A549 (cell line): ENCODE measurements at regions not wholly inside any gene's neighbourhood (a gene's known extent, or its start where the extent isn't known, plus 50 kb on each side); places are given as distances from the start of the nearest gene placed in this dataset.

Source experiments
- ATAC-seq, 2 experiments: fragments of 200-7000 bp in 1 of 2; fragments of >200 bp in 1 of 2; cut with Nextera tagmentation in 1 of 2; cut with Tn5 transposase in 1 of 2; 3 replicates each; pipeline versions ENCODE4 v1.8.0 to v1.9.1; 2018 to 2020; ENCODE audit warnings: mild to moderate bottlenecking in 1 of 2, moderate library complexity in 1 of 2
- CTCF ChIA-PET: fragments of 300-600 bp; sonication (Branson Sonifier 250); formaldehyde crosslinking; extraction: SDS; loops from one replicate; lab custom pipeline; 2021; ENCODE audit warnings: antibody characterized with exemption, inconsistent platforms; lab: Yijun Ruan, JAX
- POLR2A ChIA-PET: fragments of 350-600 bp; formaldehyde crosslinking; extraction: SDS; loops from one replicate; lab custom pipeline; 2021; ENCODE audit warnings: antibody characterized with exemption, inconsistent platforms; lab: Yijun Ruan, JAX
- DNase-seq, 2 experiments: peaks; one replicate each; pipeline versions ENCODE4 v3.0.0 to v3.0.0-alpha.2; 2011 to 2016; ENCODE audit warnings: low read depth in 1 of 2, low spot score in 1 of 2
- FAIRE-seq: peaks from 2 replicates; lab custom pipeline; 2011; peaks lifted over from hg19 to GRCh38; lab: Jason Lieb, UNC
- H3K27ac ChIP-seq, 2 experiments: fragments of >200 bp; sonication (Bioruptor Twin); formaldehyde crosslinking; 3 replicates each; pipeline ENCODE4 v1.5.1; 2016 to 2017
- H3K4me1 ChIP-seq: fragments of >200 bp; sonication (Bioruptor Twin); formaldehyde crosslinking; 3 replicates; pipeline ENCODE4 v1.6.1; 2016
- H3K4me2 ChIP-seq: fragments of >200 bp; sonication (Bioruptor Twin); formaldehyde crosslinking; 3 replicates; pipeline ENCODE4 v1.6.1; 2016
- H3K4me3 ChIP-seq: fragments of >200 bp; sonication (Bioruptor Twin); formaldehyde crosslinking; 3 replicates; pipeline ENCODE4 v1.5.1; 2016
- H3K9me3 ChIP-seq: fragments of >200 bp; sonication (Bioruptor Twin); formaldehyde crosslinking; 3 replicates; pipeline ENCODE4 v1.6.1; 2016
- CBX8 ChIP-seq: fragments of 200-600 bp; sonication (generic); IDR thresholded peaks from 2 replicates; pipeline ENCODE4 v1.6.1; 2016
- CEBPB ChIP-seq, 2 experiments: fragments of >200 bp in 1 of 2; sonication (Bioruptor Twin) in 1 of 2; formaldehyde crosslinking in 1 of 2; IDR thresholded peaks; 2 replicates each; pipeline ENCODE4 v1.6.1; 2012 to 2016
- CHD2 ChIP-seq: fragments of 150-350 bp; IDR thresholded peaks from 2 replicates; pipeline ENCODE4 v1.6.1; 2014; ENCODE audit warnings: low read length; ENCODE audit not compliant: partially characterized antibody
- CTCF ChIP-seq: fragments of >200 bp; sonication (Bioruptor Twin); formaldehyde crosslinking; IDR thresholded peaks from 3 replicates; pipeline ENCODE4 v1.5.1; 2016
- EHF ChIP-seq: fragments of 250-450 bp; sonication (Bioruptor Pico); IDR thresholded peaks from 2 replicates; pipeline ENCODE4 v1.5.0; 2020; ENCODE audit warnings: mild to moderate bottlenecking
- GATA3 ChIP-seq: IDR thresholded peaks from 2 replicates; pipeline ENCODE4 v1.6.1; 2012; ENCODE audit warnings: borderline replicate concordance
- HES2 ChIP-seq: fragments of >200 bp; sonication (Bioruptor Twin); formaldehyde crosslinking; IDR thresholded peaks from 2 replicates; pipeline ENCODE4 v1.6.1; 2016
- KDM5A ChIP-seq: fragments of 200-600 bp; sonication (generic); IDR thresholded peaks from 2 replicates; pipeline ENCODE4 v1.6.1; 2016; ENCODE audit warnings: antibody characterized with exemption, mild to moderate bottlenecking
- MAFK ChIP-seq: fragments of 450-650 bp; IDR thresholded peaks from 2 replicates; pipeline ENCODE4 v1.6.1; 2014; ENCODE audit not compliant: partially characterized antibody
- PHF8 ChIP-seq: fragments of 200-600 bp; sonication (generic); IDR thresholded peaks from 2 replicates; pipeline ENCODE4 v1.6.1; 2016; ENCODE audit warnings: low read depth, mild to moderate bottlenecking, antibody characterized with exemption, moderate library complexity, borderline replicate concordance
- POLR2A ChIP-seq: IDR thresholded peaks from 2 replicates; pipeline ENCODE4 v1.6.1; 2012; ENCODE audit warnings: mild to moderate bottlenecking, low read length
- POLR2AphosphoS2 ChIP-seq: conservative IDR thresholded peaks from 2 replicates; pipeline ENCODE4 v1.6.1; 2012; ENCODE audit warnings: low read length, improper control_type of control experiment, inconsistent platforms
- RCOR1 ChIP-seq: fragments of 150-350 bp; IDR thresholded peaks from 2 replicates; pipeline ENCODE4 v1.6.1; 2014; ENCODE audit warnings: antibody characterized with exemption, low read length, low read depth
- TP53 ChIP-seq: fragments of 250-450 bp; sonication (Bioruptor Pico); IDR thresholded peaks from 2 replicates; pipeline ENCODE4 v1.5.0; 2021; ENCODE audit warnings: mild to moderate bottlenecking, moderate library complexity
- ZC3H11A ChIP-seq: fragments of 450-650 bp; IDR thresholded peaks from 2 replicates; pipeline ENCODE4 v1.6.1; 2014; ENCODE audit warnings: antibody characterized with exemption, mild to moderate bottlenecking
- WGBS: methylation state at CpG from one replicate; pipeline ENCODE4 v1.1.6; 2017; ENCODE audit errors: missing lambda C conversion rate; 5-methylcytosine and 5-hydroxymethylcytosine counted together
- TF ChIP-seq, protein P1 (sequence below): fragments of 250-450 bp; sonication (Bioruptor Pico); IDR thresholded peaks from 2 replicates; pipeline ENCODE4 v1.5.0; 2020; ENCODE audit warnings: low read depth, mild to moderate bottlenecking, moderate library complexity
- TF ChIP-seq, protein P2 (sequence below): fragments of 450-650 bp; IDR thresholded peaks from 2 replicates; pipeline ENCODE4 v1.6.1; 2014; ENCODE audit warnings: antibody characterized with exemption
- TF ChIP-seq, protein P3 (sequence below): IDR thresholded peaks from 2 replicates; pipeline ENCODE4 v1.6.1; 2012
- TF ChIP-seq, protein P4 (sequence below): fragments of 200-600 bp; sonication (generic); IDR thresholded peaks from 2 replicates; pipeline ENCODE4 v1.6.1; 2016; ENCODE audit warnings: antibody characterized with exemption, mild to moderate bottlenecking, moderate library complexity

DNA sequence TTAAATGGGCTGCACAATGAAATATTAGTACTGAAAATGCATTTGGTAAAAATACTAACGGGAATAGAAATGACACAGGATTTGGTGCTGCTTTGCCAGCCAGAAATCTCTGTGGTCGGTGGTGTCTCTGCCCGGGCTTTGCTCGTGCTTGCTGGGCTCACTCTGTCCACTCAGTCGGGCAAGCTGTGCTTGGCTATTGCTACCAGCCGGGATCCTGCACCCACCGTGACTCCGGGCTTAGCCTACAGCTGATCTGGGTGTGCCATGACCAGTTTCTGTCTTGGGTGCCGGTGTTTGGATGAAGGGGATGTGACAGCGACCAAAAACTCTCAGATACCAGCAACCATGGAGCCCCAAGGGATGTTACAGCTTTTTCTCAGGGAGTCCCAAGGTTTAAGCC is 487.7 kb downstream of the TECRL start:
- TF ChIP-seq ZC3H11A (no peak), TP53 (CRISPR knock-in tag) (no peak), CEBPB (IDR thresholded peaks at IDR 0.05) (no peak), CBX8 (no peak), MAFK (no peak), KDM5A (no peak), RCOR1 (no peak), HES2 (no peak), EHF (CRISPR knock-in tag) (no peak), POLR2A (no peak), CTCF (no peak), GATA3 (no peak)
- TF ChIP-seq, protein P1, sequence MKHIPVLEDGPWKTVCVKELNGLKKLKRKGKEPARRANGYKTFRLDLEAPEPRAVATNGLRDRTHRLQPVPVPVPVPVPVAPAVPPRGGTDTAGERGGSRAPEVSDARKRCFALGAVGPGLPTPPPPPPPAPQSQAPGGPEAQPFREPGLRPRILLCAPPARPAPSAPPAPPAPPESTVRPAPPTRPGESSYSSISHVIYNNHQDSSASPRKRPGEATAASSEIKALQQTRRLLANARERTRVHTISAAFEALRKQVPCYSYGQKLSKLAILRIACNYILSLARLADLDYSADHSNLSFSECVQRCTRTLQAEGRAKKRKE (CRISPR knock-in tag): no peak
- TF ChIP-seq, protein P2, sequence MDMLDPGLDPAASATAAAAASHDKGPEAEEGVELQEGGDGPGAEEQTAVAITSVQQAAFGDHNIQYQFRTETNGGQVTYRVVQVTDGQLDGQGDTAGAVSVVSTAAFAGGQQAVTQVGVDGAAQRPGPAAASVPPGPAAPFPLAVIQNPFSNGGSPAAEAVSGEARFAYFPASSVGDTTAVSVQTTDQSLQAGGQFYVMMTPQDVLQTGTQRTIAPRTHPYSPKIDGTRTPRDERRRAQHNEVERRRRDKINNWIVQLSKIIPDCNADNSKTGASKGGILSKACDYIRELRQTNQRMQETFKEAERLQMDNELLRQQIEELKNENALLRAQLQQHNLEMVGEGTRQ: no peak
- TF ChIP-seq, protein P3, sequence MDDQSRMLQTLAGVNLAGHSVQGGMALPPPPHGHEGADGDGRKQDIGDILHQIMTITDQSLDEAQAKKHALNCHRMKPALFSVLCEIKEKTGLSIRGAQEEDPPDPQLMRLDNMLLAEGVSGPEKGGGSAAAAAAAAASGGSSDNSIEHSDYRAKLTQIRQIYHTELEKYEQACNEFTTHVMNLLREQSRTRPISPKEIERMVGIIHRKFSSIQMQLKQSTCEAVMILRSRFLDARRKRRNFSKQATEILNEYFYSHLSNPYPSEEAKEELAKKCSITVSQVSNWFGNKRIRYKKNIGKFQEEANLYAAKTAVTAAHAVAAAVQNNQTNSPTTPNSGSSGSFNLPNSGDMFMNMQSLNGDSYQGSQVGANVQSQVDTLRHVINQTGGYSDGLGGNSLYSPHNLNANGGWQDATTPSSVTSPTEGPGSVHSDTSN: no peak
- WGBS: 7% methylated on average over 10 of the region's 10 CpGs
- Histone ChIP-seq H3K4me1 (no peaks in the 10 kb centered on the region), H3K27ac (no peak overlapping the region), H3K4me3 (no peak overlapping the region), H3K9me3 (no peaks in the 10 kb centered on the region), H3K4me2 (peak overlapping the region; percentile 59)
- FAIRE-seq: no peak
- ChIA-PET CTCF (no interaction called here), POLR2A (no interaction called here)
- peak in 1 of 2 experiments; percentile 0 for DNase-seq
- ATAC-seq: no peak

DNA sequence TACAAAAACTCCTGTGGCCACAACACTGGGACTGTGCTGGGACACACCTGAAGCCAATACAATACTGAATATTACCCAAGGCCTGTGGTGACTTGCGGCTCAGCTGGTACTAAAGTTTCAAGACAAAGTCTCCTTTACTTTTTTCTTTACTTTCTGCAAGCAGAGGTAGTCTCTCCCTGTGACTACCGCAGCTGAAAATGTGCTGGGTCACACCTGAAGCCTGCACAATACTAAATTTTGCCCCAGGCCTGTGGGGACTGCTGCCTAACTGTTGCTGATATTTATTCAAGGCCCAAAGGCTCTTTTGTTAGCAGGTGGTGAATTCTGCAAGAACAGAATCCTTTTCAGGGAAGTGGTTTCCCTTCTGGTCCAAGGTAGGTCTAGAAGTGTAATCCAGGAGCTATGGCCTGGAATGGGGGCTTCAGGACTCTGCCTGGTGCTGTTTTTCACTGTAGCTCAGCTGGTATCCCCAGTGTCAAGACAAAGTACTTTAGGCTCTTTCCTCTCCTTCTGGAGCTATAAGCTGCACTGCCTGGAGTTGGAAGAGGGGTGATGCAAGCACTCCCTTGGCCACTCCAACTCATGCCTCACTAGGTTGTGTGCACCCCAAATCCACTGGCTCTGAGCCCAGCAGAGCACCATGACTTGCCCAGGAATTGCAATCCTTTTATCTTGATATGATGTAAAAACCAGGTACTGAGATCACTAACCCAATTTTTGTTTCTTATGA is 489.4 kb downstream of the TECRL start:
- ChIA-PET CTCF (no interaction called here), POLR2A (no interaction called here)
- Histone ChIP-seq H3K4me3 (no peak overlapping the region), H3K4me2 (no peak overlapping the region), H3K4me1 (no peaks in the 10 kb centered on the region), H3K27ac (no peak overlapping the region), H3K9me3 (no peaks in the 10 kb centered on the region)
- ATAC-seq (no peak), DNase-seq (no peak), FAIRE-seq (no peak)
- WGBS: 13% methylated on average over 2 of the region's 2 CpGs
- TF ChIP-seq POLR2AphosphoS2 (no peak), TP53 (CRISPR knock-in tag) (no peak), CHD2 (no peak)
- TF ChIP-seq, protein P2: no peak

GRCh38 chr4:63906660-63907183 is 502.5 kb downstream of the TECRL start:
- ATAC-seq (no peak), DNase-seq (no peak), FAIRE-seq (no peak)
- 29% methylated on average over 2 of the region's 2 CpGs for WGBS
- no peak overlapping the region for H3K4me3 ChIP-seq
- POLR2A ChIA-PET: no interaction called here
- no peak overlapping the region for H3K4me2 ChIP-seq
- no peak overlapping the region for H3K27ac ChIP-seq
- no peaks in the 10 kb centered on the region for H3K9me3 ChIP-seq
- no peaks in the 10 kb centered on the region for H3K4me1 ChIP-seq
- no peak for TF ChIP-seq RCOR1
- TF ChIP-seq, protein P4, sequence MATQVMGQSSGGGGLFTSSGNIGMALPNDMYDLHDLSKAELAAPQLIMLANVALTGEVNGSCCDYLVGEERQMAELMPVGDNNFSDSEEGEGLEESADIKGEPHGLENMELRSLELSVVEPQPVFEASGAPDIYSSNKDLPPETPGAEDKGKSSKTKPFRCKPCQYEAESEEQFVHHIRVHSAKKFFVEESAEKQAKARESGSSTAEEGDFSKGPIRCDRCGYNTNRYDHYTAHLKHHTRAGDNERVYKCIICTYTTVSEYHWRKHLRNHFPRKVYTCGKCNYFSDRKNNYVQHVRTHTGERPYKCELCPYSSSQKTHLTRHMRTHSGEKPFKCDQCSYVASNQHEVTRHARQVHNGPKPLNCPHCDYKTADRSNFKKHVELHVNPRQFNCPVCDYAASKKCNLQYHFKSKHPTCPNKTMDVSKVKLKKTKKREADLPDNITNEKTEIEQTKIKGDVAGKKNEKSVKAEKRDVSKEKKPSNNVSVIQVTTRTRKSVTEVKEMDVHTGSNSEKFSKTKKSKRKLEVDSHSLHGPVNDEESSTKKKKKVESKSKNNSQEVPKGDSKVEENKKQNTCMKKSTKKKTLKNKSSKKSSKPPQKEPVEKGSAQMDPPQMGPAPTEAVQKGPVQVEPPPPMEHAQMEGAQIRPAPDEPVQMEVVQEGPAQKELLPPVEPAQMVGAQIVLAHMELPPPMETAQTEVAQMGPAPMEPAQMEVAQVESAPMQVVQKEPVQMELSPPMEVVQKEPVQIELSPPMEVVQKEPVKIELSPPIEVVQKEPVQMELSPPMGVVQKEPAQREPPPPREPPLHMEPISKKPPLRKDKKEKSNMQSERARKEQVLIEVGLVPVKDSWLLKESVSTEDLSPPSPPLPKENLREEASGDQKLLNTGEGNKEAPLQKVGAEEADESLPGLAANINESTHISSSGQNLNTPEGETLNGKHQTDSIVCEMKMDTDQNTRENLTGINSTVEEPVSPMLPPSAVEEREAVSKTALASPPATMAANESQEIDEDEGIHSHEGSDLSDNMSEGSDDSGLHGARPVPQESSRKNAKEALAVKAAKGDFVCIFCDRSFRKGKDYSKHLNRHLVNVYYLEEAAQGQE: no peak
- no peak for TF ChIP-seq TP53 (CRISPR knock-in tag)
- TF ChIP-seq PHF8: no peak
- CTCF ChIA-PET: no interaction called here
